Liver (tissue), 3 donors: ENCODE measurements at regions not wholly inside any gene's neighbourhood (a gene's known extent, or its start where the extent isn't known, plus 50 kb on each side); places are given as distances from the start of the nearest gene placed in this dataset.

Experiments used
- ATF3 ChIP-seq: IDR thresholded peaks from 2 replicates; pipeline ENCODE4 v1.6.1; 2016; ENCODE audit warnings: antibody characterized with exemption
- CTCF ChIP-seq: fragments of 150-350 bp; IDR thresholded peaks from 2 replicates; pipeline ENCODE4 v1.5.1; 2017; ENCODE audit warnings: improper control_type of control experiment, low read depth, low read length; ENCODE audit not compliant: missing input control
- GABPA ChIP-seq, 2 donors: IDR thresholded peaks in 1 of 2; conservative IDR thresholded peaks in 1 of 2; 2 replicates each; pipeline ENCODE4 v1.6.1; 2016; ENCODE audit warnings: antibody characterized with exemption in 2 of 2, mild to moderate bottlenecking in 1 of 2, moderate library complexity in 1 of 2
- HNF4A ChIP-seq, 2 donors: conservative IDR thresholded peaks; 2 replicates each; pipeline ENCODE4 v1.6.1; 2016; ENCODE audit warnings: antibody characterized with exemption in 2 of 2, mild to moderate bottlenecking in 2 of 2
- HNF4G ChIP-seq: IDR thresholded peaks from 2 replicates; pipeline ENCODE4 v1.6.1; 2016; ENCODE audit warnings: antibody characterized with exemption
- JUND ChIP-seq, 2 donors: IDR thresholded peaks; 2 replicates each; pipeline ENCODE4 v1.6.1; 2016; ENCODE audit warnings: antibody characterized with exemption in 2 of 2
- MAX ChIP-seq: IDR thresholded peaks from 2 replicates; pipeline ENCODE4 v1.6.1; 2016; ENCODE audit warnings: antibody characterized with exemption
- RAD21 ChIP-seq, 2 donors: IDR thresholded peaks; 2 replicates each; pipeline ENCODE4 v1.6.1; 2016; ENCODE audit warnings: antibody characterized with exemption in 2 of 2, mild to moderate bottlenecking in 2 of 2
- REST ChIP-seq: IDR thresholded peaks from 2 replicates; pipeline ENCODE4 v1.6.1; 2016; ENCODE audit warnings: antibody characterized with exemption, mild to moderate bottlenecking
- SP1 ChIP-seq: IDR thresholded peaks from 2 replicates; pipeline ENCODE4 v1.6.1; 2018; ENCODE audit warnings: antibody characterized with exemption, mild to moderate bottlenecking
- YY1 ChIP-seq: IDR thresholded peaks from 2 replicates; pipeline ENCODE4 v1.6.1; 2016; ENCODE audit warnings: antibody characterized with exemption, mild to moderate bottlenecking
- donor health status: healthy.
- donor health status: healthy.

- no peak for TF ChIP-seq ATF3
- no peak for TF ChIP-seq CTCF
- TF ChIP-seq REST, result no peak
- TF ChIP-seq RAD21 (IDR thresholded peaks at IDR 0.05), result no peak
- no peak for TF ChIP-seq GABPA (IDR thresholded peaks at IDR 0.05 in 1 of 2, conservative IDR thresholded peaks at IDR 0.05 in 1 of 2)
- no peak for TF ChIP-seq HNF4A (conservative IDR thresholded peaks at IDR 0.05)
- TF ChIP-seq MAX, result no peak
- no peak for TF ChIP-seq JUND (IDR thresholded peaks at IDR 0.05)
- TF ChIP-seq YY1, result no peak
- TF ChIP-seq SP1, result no peak
- TF ChIP-seq HNF4G, result no peak
Observed at GRCh38 chr18:35835366-35835765, 137.1 kb upstream of the RMP24 start.
